Activated CD4-positive, alpha-beta memory T cell treated with anti-CD3 and anti-CD28 coated beads, Interleukin-2, amount 10 ng/mL, durations not matched to agents 7 days and 5 days (primary cell): ENCODE measurements at regions not wholly inside any gene's neighbourhood (a gene's known extent, or its start where the extent isn't known, plus 50 kb on each side); places are given as distances from the start of the nearest gene placed in this dataset.

Source experiments
- CTCF ChIA-PET: fragments of 350-600 bp; sonication (Branson Sonifier 250); formaldehyde crosslinking; loops from one replicate; lab custom pipeline; 2021; ENCODE audit warnings: antibody characterized with exemption, inconsistent platforms; lab: Charles Lee
- POLR2A ChIA-PET: fragments of 350-600 bp; sonication (Branson Sonifier 250); formaldehyde crosslinking; loops from one replicate; lab custom pipeline; 2021; ENCODE audit warnings: antibody characterized with exemption; lab: Charles Lee
- DNase-seq: peaks from one replicate; pipeline ENCODE4 v3.0.0-alpha.2; 2020
- H3K27ac Mint-ChIP-seq: one replicate; pipeline ENCODE4 v1.8.0; 2021; ENCODE audit warnings: mild to moderate bottlenecking, mixed read lengths
- H3K27me3 Mint-ChIP-seq: one replicate; pipeline ENCODE4 v1.8.0; 2021; ENCODE audit warnings: mixed read lengths
- H3K36me3 Mint-ChIP-seq: one replicate; pipeline ENCODE4 v1.8.0; 2021; ENCODE audit warnings: low read depth, mixed read lengths
- H3K4me1 Mint-ChIP-seq: one replicate; pipeline ENCODE4 v1.8.0; 2021; ENCODE audit warnings: mixed read lengths
- H3K4me3 Mint-ChIP-seq: one replicate; pipeline ENCODE4 v1.8.0; 2021; ENCODE audit warnings: mild to moderate bottlenecking, mixed read lengths
- H3K9me3 Mint-ChIP-seq: one replicate; pipeline ENCODE4 v1.8.0; 2021; ENCODE audit warnings: mixed read lengths

GRCh38 chr3:118477768-118478167, 556.9 kb downstream of the IGSF11 start:
- H3K4me3 Mint-ChIP-seq, result no peak overlapping the region
- ChIA-PET CTCF (no interaction called here), POLR2A (no interaction called here)
- no peak overlapping the region for H3K27ac Mint-ChIP-seq
- H3K9me3 Mint-ChIP-seq, result no peaks in the 10 kb centered on the region
- H3K27me3 Mint-ChIP-seq, result no peaks in the 10 kb centered on the region
- H3K4me1 Mint-ChIP-seq, result no peaks in the 10 kb centered on the region
- no peak for DNase-seq
- no peaks in the 10 kb centered on the region for H3K36me3 Mint-ChIP-seq

GRCh38 chr3:118478706-118479276, 555.9 kb downstream of the IGSF11 start:
- no peaks in the 10 kb centered on the region for H3K9me3 Mint-ChIP-seq
- H3K27ac Mint-ChIP-seq, result no peak overlapping the region
- ChIA-PET POLR2A (no interaction called here), CTCF (no interaction called here)
- no peaks in the 10 kb centered on the region for H3K27me3 Mint-ChIP-seq
- no peak overlapping the region for H3K4me3 Mint-ChIP-seq
- no peaks in the 10 kb centered on the region for H3K4me1 Mint-ChIP-seq
- H3K36me3 Mint-ChIP-seq, result no peaks in the 10 kb centered on the region
- DNase-seq, result no peak

DNA sequence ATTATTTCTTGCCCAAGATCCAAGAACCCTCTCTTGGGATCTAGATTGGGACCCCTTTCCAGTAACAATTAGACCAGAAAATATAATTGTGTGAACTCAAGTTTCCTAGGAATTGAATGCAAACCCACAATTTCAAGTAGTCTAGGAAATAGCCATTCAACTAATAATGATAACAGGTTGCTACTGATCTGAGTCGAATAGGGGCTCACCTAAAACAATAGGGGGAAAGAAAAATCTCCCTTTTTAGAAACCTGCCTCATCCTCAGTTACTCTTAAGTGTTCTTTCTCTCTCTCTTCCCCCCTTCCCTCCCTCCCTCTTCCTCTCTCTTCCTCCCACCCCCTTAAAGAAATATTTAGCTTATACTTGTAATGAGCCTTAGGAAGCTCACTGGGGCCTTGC, 555.3 kb downstream of the IGSF11 start:
- no peaks in the 10 kb centered on the region for H3K9me3 Mint-ChIP-seq
- H3K36me3 Mint-ChIP-seq, result no peaks in the 10 kb centered on the region

DNA sequence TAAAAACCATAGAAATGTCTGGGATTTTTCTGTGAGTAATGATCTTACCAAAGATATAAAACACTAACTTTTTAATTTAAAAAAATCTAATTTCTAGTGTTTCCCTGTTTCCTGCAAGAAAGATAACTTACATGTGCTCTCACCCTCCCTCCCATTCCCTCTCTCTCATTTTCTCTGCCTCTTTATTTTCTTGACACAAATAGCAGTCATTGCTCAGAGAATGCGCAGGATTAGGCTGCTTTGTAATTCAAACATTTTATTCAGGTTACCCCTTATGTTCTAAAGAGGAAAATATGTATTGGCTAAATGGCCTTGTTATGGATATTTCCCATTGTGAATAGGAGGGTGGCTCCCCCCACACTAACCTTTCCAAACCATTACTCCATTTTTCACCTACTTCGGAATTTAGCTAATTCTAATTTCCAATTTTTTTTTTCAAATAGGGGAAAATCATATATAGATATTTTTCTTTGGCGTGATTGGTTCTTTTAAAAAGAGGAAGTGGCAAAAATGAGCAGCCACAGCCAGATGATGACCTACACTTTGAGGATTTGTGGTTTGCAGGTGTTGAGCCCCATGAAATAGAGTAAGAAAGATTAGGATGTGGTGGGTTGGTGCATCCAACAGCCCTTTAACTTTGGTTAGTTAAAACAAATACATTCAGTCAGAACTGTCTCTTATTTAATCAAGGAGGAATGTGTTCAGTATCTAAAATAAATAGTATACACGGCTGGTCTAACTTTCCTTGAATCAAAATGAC, 554.4 kb downstream of the IGSF11 start:
- Mint-ChIP-seq H3K4me3 (no peak overlapping the region), H3K36me3 (no peaks in the 10 kb centered on the region), H3K9me3 (no peaks in the 10 kb centered on the region), H3K27ac (no peak overlapping the region), H3K4me1 (no peaks in the 10 kb centered on the region), H3K27me3 (no peaks in the 10 kb centered on the region)
- POLR2A ChIA-PET, result no interaction called here
- CTCF ChIA-PET, result no interaction called here
- DNase-seq, result no peak

More for the DNA sequence above, 555.3 kb downstream of the IGSF11 start:
- Mint-ChIP-seq H3K27me3 (no peaks in the 10 kb centered on the region), H3K27ac (no peak overlapping the region), H3K4me1 (no peaks in the 10 kb centered on the region), H3K4me3 (no peak overlapping the region)
- CTCF ChIA-PET, result no interaction called here
- no peak for DNase-seq
- POLR2A ChIA-PET, result no interaction called here

- Mint-ChIP-seq H3K4me1 (no peaks in the 10 kb centered on the region), H3K36me3 (no peaks in the 10 kb centered on the region), H3K9me3 (no peaks in the 10 kb centered on the region), H3K4me3 (no peak overlapping the region), H3K27ac (no peak overlapping the region), H3K27me3 (no peaks in the 10 kb centered on the region)
- ChIA-PET POLR2A (no interaction called here), CTCF (no interaction called here)
- DNase-seq, result no peak
Observed at GRCh38 chr3:118485693-118486092, 549.0 kb downstream of the IGSF11 start.

DNA sequence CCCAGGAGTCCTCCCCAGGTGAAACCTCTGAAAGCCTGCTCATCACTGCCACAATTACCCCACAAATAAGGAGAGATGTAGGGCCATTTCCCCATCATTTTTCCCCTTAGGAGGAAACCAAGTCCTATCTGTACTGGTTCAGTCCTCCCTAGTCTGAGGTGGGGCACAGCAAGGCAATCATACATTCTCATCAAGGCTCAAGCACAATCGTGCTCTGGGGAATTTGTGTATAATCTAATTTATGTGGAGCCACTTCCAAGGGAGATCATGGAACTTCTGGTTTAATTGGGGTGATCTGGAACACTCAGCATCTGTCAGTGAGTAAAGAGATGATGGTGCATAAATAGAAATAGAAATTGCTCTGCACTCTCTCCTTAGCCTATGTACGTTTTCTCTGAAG, 546.9 kb downstream of the IGSF11 start:
- POLR2A ChIA-PET, result no interaction called here

GRCh38 chr3:118488732-118489131, 545.9 kb downstream of the IGSF11 start:
- DNase-seq, result no peak
- H3K36me3 Mint-ChIP-seq, result no peaks in the 10 kb centered on the region
- CTCF ChIA-PET, result no interaction called here

More for the DNA sequence above, 546.9 kb downstream of the IGSF11 start:
- Mint-ChIP-seq H3K9me3 (no peaks in the 10 kb centered on the region), H3K36me3 (no peaks in the 10 kb centered on the region), H3K4me1 (no peaks in the 10 kb centered on the region), H3K27ac (no peak overlapping the region), H3K27me3 (no peaks in the 10 kb centered on the region), H3K4me3 (no peak overlapping the region)
- no peak for DNase-seq
- CTCF ChIA-PET, result no interaction called here

DNA sequence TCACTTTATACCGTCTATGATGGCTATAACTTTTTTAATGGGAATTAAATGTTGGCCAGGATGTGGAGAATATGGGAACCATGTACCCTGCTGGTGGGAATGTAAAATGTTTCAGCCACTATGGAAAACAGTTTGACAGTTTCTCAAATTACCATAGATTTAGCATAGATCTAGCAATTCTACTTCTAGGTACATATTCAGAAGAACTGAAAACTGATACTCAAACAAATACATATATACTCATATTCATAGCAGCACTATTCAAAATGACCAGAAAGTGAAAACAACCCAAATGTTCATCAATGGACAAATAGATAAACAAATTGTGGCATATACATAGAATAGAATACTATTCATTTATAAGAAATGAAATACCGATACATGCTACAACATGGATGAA, 539.4 kb downstream of the IGSF11 start:
- CTCF ChIA-PET, result no interaction called here
- POLR2A ChIA-PET, result no interaction called here
- no peaks in the 10 kb centered on the region for H3K4me1 Mint-ChIP-seq

More at GRCh38 chr3:118488732-118489131, 545.9 kb downstream of the IGSF11 start:
- no peaks in the 10 kb centered on the region for H3K4me1 Mint-ChIP-seq
- H3K27ac Mint-ChIP-seq, result no peak overlapping the region
- POLR2A ChIA-PET, result no interaction called here
- no peaks in the 10 kb centered on the region for H3K27me3 Mint-ChIP-seq
- no peak overlapping the region for H3K4me3 Mint-ChIP-seq
- no peaks in the 10 kb centered on the region for H3K9me3 Mint-ChIP-seq

DNA sequence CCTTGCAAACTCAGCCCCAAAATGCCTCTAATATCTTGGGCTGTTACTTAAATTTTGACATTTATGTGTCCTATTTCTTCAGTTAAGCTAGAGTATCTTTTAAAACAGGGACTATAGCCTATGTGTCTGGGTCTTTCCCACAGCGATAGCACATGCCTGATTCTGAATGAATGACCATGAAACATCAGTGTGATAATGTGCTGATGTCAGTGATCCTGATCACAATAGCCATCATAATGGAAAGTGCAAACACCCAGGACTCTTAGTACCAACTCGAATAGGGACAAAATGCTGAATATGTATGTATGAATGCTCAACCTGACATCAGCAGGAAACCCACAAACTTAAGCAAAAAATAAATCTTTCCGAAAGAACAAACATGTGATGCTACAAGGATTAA, 537.4 kb downstream of the IGSF11 start:
- Mint-ChIP-seq H3K27ac (no peak overlapping the region), H3K4me1 (no peaks in the 10 kb centered on the region), H3K9me3 (no peaks in the 10 kb centered on the region), H3K27me3 (no peaks in the 10 kb centered on the region), H3K36me3 (no peaks in the 10 kb centered on the region), H3K4me3 (no peak overlapping the region)
- DNase-seq, result no peak
- POLR2A ChIA-PET, result no interaction called here
- CTCF ChIA-PET, result no interaction called here

More for the DNA sequence above, 539.4 kb downstream of the IGSF11 start:
- H3K36me3 Mint-ChIP-seq, result no peaks in the 10 kb centered on the region
- no peak overlapping the region for H3K4me3 Mint-ChIP-seq
- H3K27ac Mint-ChIP-seq, result no peak overlapping the region
- DNase-seq, result no peak
- no peaks in the 10 kb centered on the region for H3K27me3 Mint-ChIP-seq
- no peaks in the 10 kb centered on the region for H3K9me3 Mint-ChIP-seq

DNA sequence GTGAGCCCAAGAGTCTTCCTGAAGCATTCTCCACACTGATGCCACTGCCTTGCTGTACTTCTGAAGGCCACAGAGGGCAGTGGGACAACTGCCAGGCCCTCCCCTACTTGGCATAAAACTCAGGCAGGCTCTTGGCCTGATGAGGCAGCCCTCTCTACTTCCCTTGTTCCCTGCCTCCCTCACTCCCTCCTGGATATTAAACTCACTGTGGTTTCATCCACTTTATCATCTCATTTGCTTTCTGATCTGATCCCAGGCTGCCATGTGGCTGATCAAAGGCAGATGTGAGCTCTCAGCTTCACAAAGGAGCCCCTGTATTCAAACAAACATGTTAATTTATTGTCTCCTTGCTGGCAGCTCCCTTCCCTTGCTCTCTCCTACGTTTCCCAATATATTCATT, 533.5 kb downstream of the IGSF11 start:
- CTCF ChIA-PET, result no interaction called here
- H3K36me3 Mint-ChIP-seq, result no peaks in the 10 kb centered on the region
- H3K4me3 Mint-ChIP-seq, result no peak overlapping the region
- no peaks in the 10 kb centered on the region for H3K27me3 Mint-ChIP-seq
- POLR2A ChIA-PET, result no interaction called here
- no peaks in the 10 kb centered on the region for H3K4me1 Mint-ChIP-seq
- no peak overlapping the region for H3K27ac Mint-ChIP-seq
- H3K9me3 Mint-ChIP-seq, result no peaks in the 10 kb centered on the region
- DNase-seq, result no peak

DNA sequence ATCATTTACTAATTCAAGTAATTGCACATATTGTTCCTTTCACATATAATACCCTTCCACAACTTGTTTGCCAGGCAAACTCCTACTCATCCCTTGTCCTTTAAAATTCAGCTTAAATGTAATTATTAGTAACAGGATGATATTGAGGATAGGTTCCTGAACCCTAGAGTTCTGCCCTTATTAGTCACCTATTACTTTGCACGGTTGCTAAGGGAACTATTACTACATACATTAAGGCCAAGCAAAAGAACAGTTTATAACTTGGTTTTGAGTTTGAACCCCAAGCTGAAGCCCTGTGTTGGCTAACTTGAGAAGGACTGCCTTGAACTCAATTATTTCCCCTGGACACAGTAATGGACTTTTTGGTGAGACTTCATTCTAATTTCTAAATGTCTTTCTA, 529.7 kb downstream of the IGSF11 start:
- H3K9me3 Mint-ChIP-seq, result no peaks in the 10 kb centered on the region
- ChIA-PET POLR2A (no interaction called here), CTCF (no interaction called here)
- H3K4me1 Mint-ChIP-seq, result no peaks in the 10 kb centered on the region
- no peak for DNase-seq
- no peak overlapping the region for H3K4me3 Mint-ChIP-seq
- H3K27ac Mint-ChIP-seq, result no peak overlapping the region
- no peaks in the 10 kb centered on the region for H3K27me3 Mint-ChIP-seq
- H3K36me3 Mint-ChIP-seq, result no peaks in the 10 kb centered on the region

DNA sequence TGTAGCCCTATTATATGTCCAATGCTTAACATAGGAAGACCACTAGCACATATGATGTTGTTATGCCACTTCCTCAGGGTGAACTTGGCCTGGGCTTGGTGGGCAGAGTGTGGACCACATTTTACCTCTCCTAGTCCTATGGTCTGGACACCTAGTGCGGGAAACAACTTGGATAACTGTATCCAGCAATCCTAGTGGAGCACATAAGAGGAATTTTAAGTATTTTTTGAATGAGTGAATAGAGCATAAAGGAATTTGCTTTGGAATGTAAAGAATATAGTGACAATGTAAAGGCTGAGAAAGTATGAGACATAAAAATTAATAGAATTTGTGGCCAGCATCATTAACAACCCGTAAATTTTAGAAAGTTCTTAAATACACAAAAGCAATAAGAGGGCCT, 528.9 kb downstream of the IGSF11 start:
- Mint-ChIP-seq H3K4me3 (no peak overlapping the region), H3K27ac (no peak overlapping the region), H3K9me3 (no peaks in the 10 kb centered on the region), H3K4me1 (no peaks in the 10 kb centered on the region), H3K27me3 (no peaks in the 10 kb centered on the region), H3K36me3 (no peaks in the 10 kb centered on the region)
- ChIA-PET CTCF (no interaction called here), POLR2A (no interaction called here)
- no peak for DNase-seq

DNA sequence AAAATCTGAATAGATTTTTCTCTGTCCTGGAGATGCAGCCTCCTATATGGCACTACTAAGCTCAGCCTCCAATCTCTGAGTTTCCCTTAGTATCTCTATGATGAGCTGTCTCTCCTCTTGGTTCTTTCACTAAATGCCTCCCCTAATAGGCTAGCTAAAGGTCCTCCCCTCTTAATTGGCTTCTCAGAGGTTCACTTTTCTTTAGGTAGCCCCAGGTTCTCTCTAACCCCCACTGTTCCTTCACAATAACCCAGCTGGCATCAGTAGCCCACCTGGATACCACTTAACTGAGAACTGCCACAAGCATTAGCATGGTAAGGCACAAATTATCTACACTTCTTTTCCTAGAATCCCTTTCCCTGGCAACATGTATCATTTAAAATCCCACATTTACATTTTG, 523.2 kb downstream of the IGSF11 start:
- H3K27me3 Mint-ChIP-seq, result no peaks in the 10 kb centered on the region
- CTCF ChIA-PET, result no interaction called here
- no peak overlapping the region for H3K27ac Mint-ChIP-seq
- POLR2A ChIA-PET, result no interaction called here
- peaks cover 2% of the 10 kb centered on the region for H3K9me3 Mint-ChIP-seq
- H3K36me3 Mint-ChIP-seq, result no peaks in the 10 kb centered on the region
- H3K4me3 Mint-ChIP-seq, result no peak overlapping the region
- no peaks in the 10 kb centered on the region for H3K4me1 Mint-ChIP-seq
- no peak for DNase-seq

DNA sequence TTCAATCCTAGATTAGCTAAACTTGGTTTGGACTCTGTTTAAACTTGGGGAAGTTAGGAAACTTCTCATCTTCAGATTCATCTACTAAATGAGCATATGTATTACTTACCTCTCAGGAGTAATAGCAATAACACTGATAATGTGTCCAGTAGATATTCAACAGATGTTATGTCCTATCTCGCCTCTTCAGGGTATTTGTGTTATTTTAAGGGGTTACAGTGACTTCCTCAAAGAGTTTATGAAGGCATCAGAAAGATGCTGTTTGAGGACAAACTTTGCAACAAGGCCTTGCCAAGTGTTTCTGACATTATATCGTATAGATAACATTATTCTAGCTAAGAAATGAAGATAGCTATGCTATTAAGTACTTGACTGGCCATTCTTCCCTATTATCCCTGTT, 522.3 kb downstream of the IGSF11 start:
- Mint-ChIP-seq H3K27ac (no peak overlapping the region), H3K4me3 (no peak overlapping the region), H3K27me3 (no peaks in the 10 kb centered on the region), H3K36me3 (no peaks in the 10 kb centered on the region), H3K4me1 (no peaks in the 10 kb centered on the region), H3K9me3 (peaks cover 2% of the 10 kb centered on the region)
- POLR2A ChIA-PET, result no interaction called here
- CTCF ChIA-PET, result no interaction called here
- DNase-seq, result no peak
